Keratinocyte (primary cell): ENCODE measurements at regions not wholly inside any gene's neighbourhood (a gene's known extent, or its start where the extent isn't known, plus 50 kb on each side); places are given as distances from the start of the nearest gene placed in this dataset.

Source experiments
- DNase-seq: peaks from one replicate; pipeline ENCODE4 v3.0.0-alpha.2; 2011; ENCODE audit warnings: low read depth, missing footprints, low spot score
- FAIRE-seq: peaks from 2 replicates; lab custom pipeline; 2011; peaks lifted over from hg19 to GRCh38; lab: Jason Lieb, UNC
- H2AFZ ChIP-seq: 2 replicates; pipeline ENCODE4 v1.6.0; 2012; ENCODE audit warnings: low read length, control low read depth, inconsistent platforms; ENCODE audit not compliant: control insufficient read depth
- H3K27ac ChIP-seq: 2 replicates; pipeline ENCODE4 v1.5.1; 2011; ENCODE audit warnings: low read length; ENCODE audit not compliant: control insufficient read depth, insufficient read depth
- H3K27me3 ChIP-seq: 3 replicates; pipeline ENCODE4 v1.6.0; 2011; ENCODE audit warnings: low read length; ENCODE audit not compliant: control insufficient read depth, insufficient read depth; ENCODE audit errors: extremely low read depth
- H3K36me3 ChIP-seq, 2 experiments: 2 replicates in 1 of 2; 3 replicates in 1 of 2; pipeline ENCODE4 v1.5.1; 2011; ENCODE audit warnings: low read length in 2 of 2, mild to moderate bottlenecking in 1 of 2; ENCODE audit not compliant: control insufficient read depth in 2 of 2, insufficient read depth in 2 of 2; ENCODE audit errors: extremely low read depth in 1 of 2
- H3K4me1 ChIP-seq: 3 replicates; pipeline ENCODE4 v1.5.1; 2011; ENCODE audit warnings: low read length; ENCODE audit not compliant: control insufficient read depth, insufficient read depth; ENCODE audit errors: extremely low read depth
- H3K4me2 ChIP-seq: 3 replicates; pipeline ENCODE4 v1.6.0; 2011; ENCODE audit warnings: low read depth, low read length; ENCODE audit not compliant: control insufficient read depth, insufficient read depth; ENCODE audit errors: extremely low read depth
- H3K4me3 ChIP-seq, 3 experiments: fragments of 200-600 bp in 1 of 3; sonication (generic) in 1 of 3; 2 replicates in 2 of 3; 3 replicates in 1 of 3; pipeline ENCODE4 v1.5.1; 2011 to 2016; ENCODE audit warnings: low read length in 3 of 3, mild to moderate bottlenecking in 3 of 3, control low read depth in 2 of 3, inconsistent platforms in 1 of 3, low read depth in 1 of 3, mixed read lengths in 1 of 3, mixed run types in 1 of 3, moderate library complexity in 1 of 3; ENCODE audit not compliant: control insufficient read depth in 2 of 3, insufficient read depth in 2 of 3; ENCODE audit errors: extremely low read depth in 1 of 3
- H3K79me2 ChIP-seq: 2 replicates; pipeline ENCODE4 v1.6.0; 2012; ENCODE audit warnings: low read length; ENCODE audit not compliant: control insufficient read depth, insufficient read depth
- H3K9ac ChIP-seq: 3 replicates; pipeline ENCODE4 v1.6.0; 2011; ENCODE audit warnings: low read length; ENCODE audit not compliant: control insufficient read depth, insufficient read depth; ENCODE audit errors: extremely low read depth
- H3K9me1 ChIP-seq: 3 replicates; pipeline ENCODE4 v1.6.0; 2011; ENCODE audit warnings: low read length; ENCODE audit not compliant: control insufficient read depth, insufficient read depth; ENCODE audit errors: extremely low read depth
- H3K9me3 ChIP-seq: 2 replicates; pipeline ENCODE4 v1.5.1; 2012; ENCODE audit warnings: low read depth, low read length; ENCODE audit not compliant: control insufficient read depth
- H4K20me1 ChIP-seq: 3 replicates; pipeline ENCODE4 v1.6.0; 2011; ENCODE audit warnings: low read length; ENCODE audit not compliant: control insufficient read depth, insufficient read depth; ENCODE audit errors: extremely low read depth
- CTCF ChIP-seq, 3 experiments: IDR thresholded peaks in 1 of 3; conservative IDR thresholded peaks in 1 of 3; optimal IDR thresholded peaks in 1 of 3; 2 replicates in 2 of 3; 3 replicates in 1 of 3; pipeline versions ENCODE3 to v1.5.1; 2011; ENCODE audit warnings: low read length in 3 of 3, mild to moderate bottlenecking in 3 of 3, moderate library complexity in 2 of 3, control low read depth in 1 of 3, inconsistent platforms in 1 of 3; ENCODE audit not compliant: insufficient read depth in 2 of 3; ENCODE audit errors: extremely low read depth in 1 of 3
- EZH2 ChIP-seq: IDR thresholded peaks from one replicate; pipeline ENCODE4 v1.6.1; 2012; ENCODE audit warnings: inconsistent platforms, mild to moderate bottlenecking, low read length, moderate library complexity
- dilution Hi-C: fragments of 300-500 bp; cut with MboI; formaldehyde crosslinking; loops from one replicate; pipeline ENCODE4 v1.7.0; 2020; ENCODE audit warnings: low sequenced_read_pairs; ENCODE audit not compliant: extremely low pct_ligation_motif_present

GRCh38 chr4:105050896-105051295, 95.8 kb upstream of the TET2 start:
- H3K4me2 ChIP-seq, result no peak overlapping the region
- DNase-seq, result no peak
- peak; percentile 59 for FAIRE-seq
- H3K9me1 ChIP-seq, result no peaks in the 10 kb centered on the region
- H4K20me1 ChIP-seq, result no peaks in the 10 kb centered on the region
- no peak overlapping the region for H3K9ac ChIP-seq
- peaks cover 4% of the 10 kb centered on the region for H3K4me1 ChIP-seq
- TF ChIP-seq EZH2, result no peak
- TF ChIP-seq CTCF (optimal IDR thresholded peaks at IDR 0.05 in 1 of 3, IDR thresholded peaks at IDR 0.05 in 1 of 3, conservative IDR thresholded peaks at IDR 0.05 in 1 of 3; ENCODE audit: extremely low read depth in 1 of 3, insufficient read depth in 2 of 3, low read length in 3 of 3), result no peak
- no peaks in the 10 kb centered on the region for H3K27me3 ChIP-seq
- no peaks in the 10 kb centered on the region for H3K79me2 ChIP-seq
- H3K27ac ChIP-seq, result no peak overlapping the region
- no peak overlapping the region for H2AFZ ChIP-seq
- H3K36me3 ChIP-seq, result no peaks in the 10 kb centered on the region
- dilution Hi-C loops, result no loop called here
- no peaks in the 10 kb centered on the region for H3K9me3 ChIP-seq
- no peak overlapping the region for H3K4me3 ChIP-seq

GRCh38 chr4:105057370-105058105, 89.1 kb upstream of the TET2 start:
- TF ChIP-seq EZH2 (no peak), CTCF (optimal IDR thresholded peaks at IDR 0.05 in 1 of 3, IDR thresholded peaks at IDR 0.05 in 1 of 3, conservative IDR thresholded peaks at IDR 0.05 in 1 of 3; ENCODE audit: extremely low read depth in 1 of 3, insufficient read depth in 2 of 3, low read length in 3 of 3) (no peak)
- Histone ChIP-seq H3K79me2 (no peaks in the 10 kb centered on the region), H3K27ac (peak overlapping the region; percentile 23)

More at GRCh38 chr4:105057370-105058105, 89.1 kb upstream of the TET2 start:
- H3K9me3 ChIP-seq, result no peaks in the 10 kb centered on the region
- DNase-seq (no peak), FAIRE-seq (no peak)
- H3K36me3 ChIP-seq, result no peaks in the 10 kb centered on the region
- H3K9ac ChIP-seq, result no peak overlapping the region
- peaks cover 45% of the 10 kb centered on the region for H3K4me1 ChIP-seq
- H3K27me3 ChIP-seq, result no peaks in the 10 kb centered on the region
- no peaks in the 10 kb centered on the region for H4K20me1 ChIP-seq
- H3K9me1 ChIP-seq, result no peaks in the 10 kb centered on the region
- dilution Hi-C loops, result no loop called here
- peak overlapping the region; percentile 49 for H3K4me2 ChIP-seq
- peak overlapping the region; percentile 14 for H2AFZ ChIP-seq
- H3K4me3 ChIP-seq, result no peak overlapping the region
